SKM-1 (cell line): ENCODE measurements at regions not wholly inside any gene's neighbourhood (a gene's known extent, or its start where the extent isn't known, plus 50 kb on each side); places are given as distances from the start of the nearest gene placed in this dataset.

ENCODE experiments used
- DNase-seq: peaks from one replicate; lab custom pipeline; 2025; ENCODE audit not compliant: unreplicated experiment; lab: John Stamatoyannopoulos, UW

- DNase-seq = no peak
Observed at GRCh38 chr15:97838606-97839210, 121.8 kb upstream of the ARRDC4 start.

GRCh38 chr15:97840501-97840900 is 120.0 kb upstream of the ARRDC4 start:
- DNase-seq = no peak

GRCh38 chr15:97841558-97841957 is 118.9 kb upstream of the ARRDC4 start:
- DNase-seq = no peak

GRCh38 chr15:97849183-97849582 is 111.3 kb upstream of the ARRDC4 start:
- no peak for DNase-seq

- no peak for DNase-seq
Observed at GRCh38 chr15:97858296-97858695, 102.2 kb upstream of the ARRDC4 start.

GRCh38 chr15:97861529-97862260 is 98.8 kb upstream of the ARRDC4 start:
- DNase-seq = no peak

GRCh38 chr15:97866959-97867358 is 93.5 kb upstream of the ARRDC4 start:
- DNase-seq = no peak

GRCh38 chr15:97867870-97868269 is 92.6 kb upstream of the ARRDC4 start:
- no peak for DNase-seq

- DNase-seq = no peak
Observed at GRCh38 chr15:97868981-97869380, 91.5 kb upstream of the ARRDC4 start.

GRCh38 chr15:97870771-97871170 is 89.7 kb upstream of the ARRDC4 start:
- no peak for DNase-seq

GRCh38 chr15:97874139-97874538 is 86.4 kb upstream of the ARRDC4 start:
- no peak for DNase-seq

- DNase-seq = no peak
Observed at GRCh38 chr15:97875025-97875512, 85.4 kb upstream of the ARRDC4 start.

- no peak for DNase-seq
Observed at GRCh38 chr15:97875513-97876280, 84.8 kb upstream of the ARRDC4 start.

- no peak for DNase-seq
Observed at GRCh38 chr15:97876281-97876675, 84.2 kb upstream of the ARRDC4 start.

- DNase-seq = no peak
Observed at GRCh38 chr15:97881346-97881965, 79.0 kb upstream of the ARRDC4 start.

GRCh38 chr15:97884513-97885131 is 75.9 kb upstream of the ARRDC4 start:
- DNase-seq = no peak

GRCh38 chr15:97890307-97890706 is 70.2 kb upstream of the ARRDC4 start:
- no peak for DNase-seq

- no peak for DNase-seq
Observed at GRCh38 chr15:97892167-97892938, 68.2 kb upstream of the ARRDC4 start.

- DNase-seq = no peak
Observed at GRCh38 chr15:97893967-97894366, 66.5 kb upstream of the ARRDC4 start.

GRCh38 chr15:97899981-97900380 is 60.5 kb upstream of the ARRDC4 start:
- DNase-seq = no peak
